ENCODE measurements at regions not wholly inside any gene's neighbourhood (a gene's known extent, or its start where the extent isn't known, plus 50 kb on each side); places are given as distances from the start of the nearest gene placed in this dataset.

DNA sequence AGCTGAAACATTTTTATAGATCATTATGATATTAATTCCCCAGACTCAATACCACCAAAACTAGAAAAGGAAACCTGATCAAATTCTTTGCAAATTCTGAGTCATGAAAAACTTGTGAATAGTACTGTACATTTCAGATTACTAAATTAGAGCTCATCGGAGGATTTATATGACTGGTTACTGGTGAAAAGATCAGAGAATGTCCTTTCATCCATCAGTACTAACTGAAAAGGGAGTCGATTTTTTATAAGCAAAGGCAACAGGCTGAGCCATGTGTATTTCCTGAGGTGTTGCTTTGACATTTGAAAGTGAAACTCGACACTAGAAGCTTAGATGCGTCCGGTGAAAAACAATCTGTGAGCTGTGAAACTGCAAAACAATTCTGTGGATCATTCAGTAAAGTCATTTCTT lies 155.7 kb downstream of the TNFSF18 start:
- DNase-seq: no peak

- DNase-seq: no peak
Observed at GRCh38 chr1:172895761-172896160, 155.0 kb downstream of the TNFSF18 start.

DNA sequence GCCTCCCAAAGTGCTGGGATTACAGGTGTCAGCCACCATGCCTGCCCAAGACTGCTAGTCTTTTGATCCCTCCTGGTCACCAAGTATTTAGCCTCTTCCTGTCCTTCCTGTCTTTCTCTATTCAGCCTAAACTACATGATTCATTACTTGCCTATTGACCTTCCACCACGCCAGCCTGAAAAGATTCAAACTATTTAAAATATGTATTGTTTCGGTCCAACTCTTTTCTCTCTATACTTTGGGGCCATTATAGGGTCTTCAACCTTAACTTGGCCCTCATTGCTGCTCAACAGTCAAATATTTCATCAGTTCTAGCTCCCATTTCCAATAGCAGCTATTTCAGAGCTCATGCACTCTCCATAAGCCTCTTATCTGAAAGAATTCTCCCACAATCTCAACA lies 153.0 kb downstream of the TNFSF18 start:
- DNase-seq: no peak

DNA sequence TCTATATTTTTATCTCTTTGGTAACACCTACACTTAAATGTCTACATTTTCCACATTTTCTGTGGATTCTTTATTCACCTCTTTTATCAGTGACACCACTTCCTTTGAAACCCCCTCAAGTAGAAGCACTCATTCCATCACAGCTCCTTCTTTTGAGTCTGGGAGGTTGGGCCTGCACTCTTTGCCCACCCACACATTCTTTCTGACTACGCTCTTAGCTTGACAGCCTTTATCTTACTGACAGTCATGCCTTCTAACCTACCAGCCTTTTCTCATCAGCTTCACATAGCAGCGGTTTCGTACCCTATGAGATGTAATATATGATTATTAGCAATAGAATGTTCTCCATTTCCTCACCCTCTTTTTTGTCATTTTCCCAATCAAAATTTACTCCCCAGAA lies 151.9 kb downstream of the TNFSF18 start:
- no peak for DNase-seq

- no peak for DNase-seq
Observed at GRCh38 chr1:172900376-172900997, 150.3 kb downstream of the TNFSF18 start.

GRCh38 chr1:172902200-172902599 lies 148.5 kb downstream of the TNFSF18 start:
- DNase-seq: no peak

- DNase-seq: no peak
Observed at GRCh38 chr1:172902861-172903381, 147.8 kb downstream of the TNFSF18 start.

GRCh38 chr1:172903581-172904220 lies 147.0 kb downstream of the TNFSF18 start:
- DNase-seq: no peak

DNA sequence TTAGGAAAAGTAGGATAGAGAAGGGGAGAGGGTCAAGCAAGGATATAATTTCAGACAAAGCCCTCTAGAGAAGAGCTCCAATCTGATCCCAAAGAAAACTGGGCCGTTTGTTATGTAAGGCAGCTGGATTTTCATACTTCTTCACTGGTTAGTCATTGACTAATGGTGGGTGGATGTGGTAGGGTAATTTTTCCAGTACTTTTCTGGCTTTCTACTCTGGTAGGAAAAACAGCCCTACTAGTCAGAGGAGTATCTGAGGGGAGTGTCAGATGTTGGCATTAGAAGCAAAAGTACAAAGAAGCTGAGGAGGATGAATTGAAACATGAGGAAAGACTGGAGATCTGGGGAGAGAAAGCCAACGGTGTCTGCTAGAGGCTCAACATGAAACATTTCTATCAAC lies 145.3 kb downstream of the TNFSF18 start:
- DNase-seq: no peak

DNA sequence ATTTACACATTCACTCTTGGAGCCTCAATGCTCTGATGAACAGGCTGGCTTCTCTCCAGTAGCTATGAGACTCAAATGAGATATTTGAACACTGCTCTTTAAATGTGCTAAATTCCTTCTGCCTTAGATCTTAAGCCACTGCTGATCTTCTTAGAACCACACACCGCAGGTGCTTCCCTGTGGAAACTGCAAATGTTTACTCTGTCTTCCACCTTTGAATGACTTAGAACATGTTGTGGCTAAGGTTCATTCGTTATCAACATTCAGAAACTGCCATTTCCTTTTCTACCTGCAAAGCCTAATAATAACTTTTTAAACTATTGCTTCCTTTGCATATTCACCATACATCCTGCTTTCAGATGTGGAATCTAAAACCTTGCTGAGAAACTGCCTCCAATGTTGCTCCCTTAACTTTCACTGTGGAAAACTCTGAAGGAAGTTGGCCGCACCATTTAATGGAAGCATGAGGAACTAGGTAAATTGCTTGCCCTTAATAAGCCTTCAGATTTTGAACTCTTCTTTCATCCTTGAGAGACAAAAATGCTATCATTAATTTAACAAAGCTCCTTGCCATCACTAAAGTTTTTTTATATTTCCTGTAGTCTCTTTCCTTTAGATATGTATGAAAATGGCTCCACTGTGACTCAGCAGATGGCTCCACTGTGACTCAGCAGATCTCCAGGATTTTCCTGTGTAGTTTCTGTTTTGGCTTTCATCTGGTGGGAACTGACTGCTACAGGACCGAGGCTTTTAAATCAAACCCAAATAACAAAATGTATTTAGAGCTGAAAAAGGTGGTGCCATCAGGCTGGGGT lies 143.8 kb downstream of the TNFSF18 start:
- DNase-seq: no peak

- DNase-seq: no peak
Observed at GRCh38 chr1:172907834-172908326, 142.9 kb downstream of the TNFSF18 start.

DNA sequence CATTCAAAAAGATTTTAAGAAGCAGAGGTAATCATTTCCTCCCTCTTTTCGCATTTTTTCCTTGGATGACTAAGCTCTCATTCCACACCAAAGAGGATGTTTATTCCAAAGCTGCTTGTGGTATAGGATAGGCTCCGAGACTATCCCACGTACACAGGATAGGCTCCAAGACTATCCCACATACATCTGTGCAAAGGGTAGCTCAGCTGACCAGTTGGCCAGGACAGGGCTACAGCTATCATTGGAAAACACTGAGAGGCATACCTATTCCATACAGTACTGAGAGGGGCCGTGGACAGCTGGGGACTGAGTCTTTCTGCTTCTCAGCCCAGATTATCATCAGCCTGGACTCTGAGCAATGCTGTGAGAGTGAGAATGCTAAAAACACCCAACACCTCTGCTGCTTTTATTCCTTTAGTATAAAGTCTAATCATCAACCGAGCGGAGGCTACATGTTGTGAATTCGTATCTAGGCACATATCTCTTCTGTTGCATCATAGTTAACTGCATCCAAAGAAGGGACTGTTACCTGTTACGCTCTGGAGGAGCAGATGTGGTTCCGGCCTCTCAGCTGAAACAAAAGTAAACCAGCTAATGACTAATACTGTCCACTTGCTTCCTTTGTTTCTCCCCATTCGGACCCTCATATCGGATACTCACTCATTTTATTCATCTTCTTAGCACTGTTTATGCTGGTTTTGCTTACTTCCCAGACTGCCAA lies 141.0 kb downstream of the TNFSF18 start:
- no peak for DNase-seq

DNA sequence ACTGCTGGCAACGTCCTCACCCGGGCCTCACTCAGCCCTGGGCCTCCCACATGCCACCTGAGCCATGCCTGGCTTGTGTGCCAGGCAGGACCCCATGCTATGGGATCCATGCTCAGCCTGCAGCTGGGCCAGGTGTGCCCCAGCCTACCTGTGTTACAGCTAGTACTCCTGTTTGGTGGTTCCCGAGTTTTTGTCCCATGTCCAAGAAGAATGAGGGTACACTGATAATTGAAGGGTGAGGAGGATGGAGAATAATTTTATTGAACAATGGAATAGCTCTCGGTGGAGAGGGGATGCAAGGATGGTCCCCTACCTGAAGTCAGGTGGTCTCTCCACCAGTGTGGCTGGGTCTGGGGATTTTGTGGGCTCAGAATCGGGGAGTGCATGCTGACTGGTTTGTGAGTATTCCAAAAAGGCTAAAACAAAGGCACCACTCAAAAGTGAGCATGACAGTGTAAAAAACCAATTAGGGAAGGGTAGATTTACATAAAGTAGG lies 137.9 kb downstream of the TNFSF18 start:
- DNase-seq: no peak

DNA sequence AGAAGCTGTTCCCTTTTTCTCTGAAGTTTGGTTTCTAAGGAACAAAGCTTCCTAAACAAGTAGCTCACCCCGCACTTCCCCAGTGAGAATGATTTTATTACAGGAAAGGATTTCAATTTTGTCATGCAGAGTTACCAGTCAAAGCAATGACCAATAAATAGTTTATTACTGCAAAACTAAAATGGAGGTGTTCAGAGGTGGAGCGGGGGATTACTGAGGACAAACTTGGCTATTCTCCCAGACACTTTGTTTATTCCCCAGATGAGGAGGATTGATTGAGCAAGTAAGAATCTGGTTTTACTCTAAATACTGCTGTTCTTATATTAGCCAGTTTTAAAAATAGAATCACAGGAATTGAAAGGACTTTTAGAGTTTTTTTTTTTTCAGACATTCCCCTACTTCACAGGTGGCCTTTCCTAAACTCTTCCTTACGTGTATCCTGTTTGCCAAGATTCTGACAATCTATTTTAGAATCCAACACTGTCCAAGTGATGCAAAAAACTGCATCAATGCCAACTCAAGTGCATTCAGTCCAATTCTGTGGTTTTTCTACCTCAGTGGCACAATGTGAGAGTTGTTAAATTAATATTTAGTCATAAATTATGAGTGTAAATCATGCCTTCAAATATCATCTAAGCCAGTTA lies 136.1 kb downstream of the TNFSF18 start:
- DNase-seq: no peak

GRCh38 chr1:172915271-172915670 lies 135.5 kb downstream of the TNFSF18 start:
- DNase-seq: no peak

DNA sequence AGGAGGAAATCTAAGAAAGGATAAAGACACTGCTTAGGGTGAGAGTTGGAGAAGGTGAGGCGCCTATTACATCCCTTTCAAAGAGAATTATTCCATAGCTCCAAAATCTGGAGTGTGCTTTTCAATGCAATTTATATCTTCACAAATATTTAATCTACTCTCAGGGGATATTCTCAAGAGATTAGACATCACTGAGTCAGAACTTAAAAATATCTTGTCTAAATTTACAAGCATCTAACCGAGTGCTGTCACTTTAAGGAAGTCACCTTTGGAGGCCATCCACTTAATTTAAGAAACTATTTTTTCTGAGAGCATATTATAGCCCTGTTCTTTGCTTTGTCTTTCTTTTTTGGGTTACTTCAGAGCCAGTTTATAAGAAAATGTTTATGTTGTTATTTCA lies 134.6 kb downstream of the TNFSF18 start:
- DNase-seq: no peak

DNA sequence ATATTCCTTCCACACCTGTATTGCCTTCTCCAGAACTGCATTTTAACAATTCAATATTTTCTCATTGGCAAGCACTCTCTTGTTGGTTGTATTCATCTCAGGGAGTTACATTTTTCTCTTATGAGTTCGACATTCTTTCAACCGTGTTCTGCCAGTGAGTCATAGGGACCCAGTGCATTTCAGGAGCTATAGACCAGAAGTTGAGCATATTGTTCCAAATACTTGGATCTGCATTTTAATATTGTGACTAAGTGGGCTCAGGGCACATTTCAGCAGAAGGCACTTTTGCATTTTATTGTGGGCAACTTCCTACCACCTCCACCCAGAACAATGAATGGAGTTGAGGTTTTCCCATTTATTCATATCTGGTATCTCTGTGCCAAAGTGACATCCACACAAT lies 132.8 kb downstream of the TNFSF18 start:
- no peak for DNase-seq

DNA sequence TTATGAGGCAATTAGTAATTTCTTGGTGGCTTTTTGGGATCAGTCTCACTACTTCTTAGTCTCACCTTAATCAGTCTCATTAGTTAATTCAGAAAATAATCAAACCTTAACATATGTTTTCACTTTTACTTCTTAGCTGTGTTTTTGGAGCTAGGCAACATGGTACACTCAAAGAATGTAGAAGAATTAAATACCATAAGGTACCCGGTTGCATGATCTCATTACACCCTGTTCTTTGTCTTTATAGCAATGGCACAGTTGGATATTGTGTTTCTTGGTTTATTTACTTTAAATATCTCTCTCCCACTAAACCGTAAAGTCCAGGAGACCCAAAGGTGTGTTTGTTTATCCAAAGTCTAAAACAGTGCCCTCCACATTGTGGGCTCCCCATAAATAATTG lies 132.3 kb downstream of the TNFSF18 start:
- no peak for DNase-seq

- DNase-seq: no peak
Observed at GRCh38 chr1:172926070-172926469, 124.7 kb downstream of the TNFSF18 start.

DNA sequence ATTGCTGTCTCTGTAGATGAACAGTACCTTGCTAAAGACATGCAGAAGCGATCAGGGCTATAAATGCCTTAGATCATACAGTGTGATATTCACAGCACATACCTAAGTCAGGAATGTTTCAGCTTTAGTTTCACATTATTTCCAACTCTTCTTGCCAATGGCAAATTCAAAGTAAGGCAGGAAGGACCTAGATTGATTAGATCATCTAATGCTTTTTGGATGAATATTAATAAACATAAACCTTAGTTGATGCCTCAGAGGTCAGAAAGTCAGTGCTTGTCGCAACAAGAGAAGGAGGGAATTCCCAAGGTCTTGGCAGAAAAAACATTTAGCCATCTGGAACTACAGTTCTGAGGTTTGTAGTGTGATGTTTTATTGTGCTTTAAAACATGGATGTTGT lies 122.3 kb downstream of the TNFSF18 start:
- no peak for DNase-seq

GRCh38 chr1:172929006-172929405 lies 121.7 kb downstream of the TNFSF18 start:
- DNase-seq: no peak

- DNase-seq: no peak
Observed at GRCh38 chr1:172930142-172930541, 120.6 kb downstream of the TNFSF18 start.
